ENCODE measurements at regions not wholly inside any gene's neighbourhood (a gene's known extent, or its start where the extent isn't known, plus 50 kb on each side); places are given as distances from the start of the nearest gene placed in this dataset.

DNA sequence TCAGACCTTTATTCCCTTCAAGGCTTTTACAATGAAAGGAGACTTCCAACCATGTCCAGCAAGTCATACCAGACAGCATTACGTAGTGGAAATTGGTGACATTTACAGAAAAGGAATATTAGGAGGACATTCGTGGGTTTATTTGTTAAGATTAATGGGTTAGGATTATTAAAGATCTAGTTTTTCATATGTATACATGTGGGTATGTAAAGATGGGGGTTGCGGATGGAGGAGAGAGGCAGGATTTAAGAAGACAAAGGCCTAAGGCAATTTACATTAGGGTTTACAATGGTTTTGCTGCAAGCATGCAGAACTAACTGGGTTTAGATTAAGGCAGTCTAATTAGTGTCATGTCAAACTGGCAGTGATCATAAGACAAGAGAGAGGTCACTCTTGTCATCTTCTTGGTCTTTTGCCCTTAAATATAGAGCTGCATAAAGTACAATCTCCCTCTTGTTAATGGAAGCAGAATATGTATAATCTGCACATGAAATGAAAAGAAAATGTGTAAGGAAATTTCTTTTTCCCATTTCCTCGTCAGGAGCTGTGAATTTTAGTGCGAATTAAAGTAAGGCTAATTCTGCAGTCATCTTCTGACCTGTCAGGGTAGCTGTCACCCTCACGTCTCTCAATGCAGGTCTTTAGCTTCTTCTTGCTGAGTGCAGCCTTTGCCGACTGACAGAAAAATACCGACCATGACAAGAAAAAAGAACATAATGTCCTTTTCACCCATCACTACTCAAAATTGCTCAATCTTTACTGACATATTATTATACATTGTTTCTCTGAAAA, 258.9 kb upstream of the MEIS2 start:
- H3K4me1 ChIP-seq: peaks cover 19% of the 10 kb centered on the region
- no peak overlapping the region for H3K9ac ChIP-seq
- no peaks in the 10 kb centered on the region for H3K36me3 Mint-ChIP-seq
- H3F3A ChIP-seq (ENCODE audit: low read depth): no peaks in the 10 kb centered on the region
- H3K27me3 Mint-ChIP-seq (ENCODE audit: insufficient read depth, low read depth): peaks cover 2% of the 10 kb centered on the region
- H3K4me2 ChIP-seq: peak overlapping the region; percentile 21
- no peak overlapping the region for H3K27ac Mint-ChIP-seq
- H3K36me3 ChIP-seq: no peaks in the 10 kb centered on the region
- H2AFZ ChIP-seq (replicated peaks): no peak overlapping the region
- H3K9me3 ChIP-seq (ENCODE audit: low read depth): no peaks in the 10 kb centered on the region
- no peak overlapping the region for H3K4me3 Mint-ChIP-seq
- DNase-seq (ENCODE audit: low spot score): peak; percentile 46
- H3K27me3 ChIP-seq: no peaks in the 10 kb centered on the region
- H3K9me3 Mint-ChIP-seq: no peaks in the 10 kb centered on the region
- H3K4me1 Mint-ChIP-seq: peaks cover 9% of the 10 kb centered on the region
- no peak for TF ChIP-seq EZH2 (IDR thresholded peaks at IDR 0.05)
- no peak for TF ChIP-seq CTCF (IDR thresholded peaks at IDR 0.05)
- no peak for TF ChIP-seq EZH2phosphoT487 (IDR thresholded peaks at IDR 0.05)
- H4K20me1 ChIP-seq (ENCODE audit: low read depth): no peaks in the 10 kb centered on the region
- no peak overlapping the region for H3K27ac ChIP-seq
- no peaks in the 10 kb centered on the region for H3K79me2 ChIP-seq (ENCODE audit: low read depth)
- no peak overlapping the region for H3K4me3 ChIP-seq

DNA sequence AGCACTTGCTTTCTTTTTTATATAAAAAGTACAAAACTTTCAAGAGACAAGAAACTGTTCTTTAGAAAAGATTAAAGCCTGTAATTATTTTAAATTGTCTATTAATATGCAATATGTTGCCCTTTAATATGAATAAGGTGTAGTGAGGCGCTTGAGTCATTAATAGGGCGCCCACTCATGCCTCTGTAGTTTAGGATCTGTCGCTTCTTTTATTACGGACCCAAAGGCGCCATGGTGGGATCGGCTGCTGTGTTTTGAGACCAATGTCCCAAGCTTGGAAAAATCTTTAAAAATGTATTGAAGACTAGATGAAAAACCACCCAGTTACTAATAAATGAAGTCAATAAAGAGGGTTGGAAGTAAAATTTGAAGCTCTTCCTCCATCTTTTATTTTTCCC, 259.5 kb upstream of the MEIS2 start:
- Mint-ChIP-seq H3K27ac (no peak overlapping the region), H3K36me3 (no peaks in the 10 kb centered on the region), H3K4me1 (peaks cover 9% of the 10 kb centered on the region), H3K4me3 (no peak overlapping the region), H3K27me3 (ENCODE audit: insufficient read depth, low read depth) (peaks cover 2% of the 10 kb centered on the region), H3K9me3 (no peaks in the 10 kb centered on the region)
- H3K79me2 ChIP-seq (ENCODE audit: low read depth): no peaks in the 10 kb centered on the region
- no peaks in the 10 kb centered on the region for H3K36me3 ChIP-seq
- no peak overlapping the region for H3K4me2 ChIP-seq
- no peaks in the 10 kb centered on the region for H3K27me3 ChIP-seq
- no peak overlapping the region for H3K9ac ChIP-seq
- H2AFZ ChIP-seq (replicated peaks): no peak overlapping the region
- H4K20me1 ChIP-seq (ENCODE audit: low read depth): no peaks in the 10 kb centered on the region
- H3K4me1 ChIP-seq: peaks cover 19% of the 10 kb centered on the region
- TF ChIP-seq CTCF (IDR thresholded peaks at IDR 0.05): no peak
- no peak overlapping the region for H3K27ac ChIP-seq
- H3K4me3 ChIP-seq: no peak overlapping the region
- H3K9me3 ChIP-seq (ENCODE audit: low read depth): no peaks in the 10 kb centered on the region
- no peak for DNase-seq (ENCODE audit: low spot score)
- no peaks in the 10 kb centered on the region for H3F3A ChIP-seq (ENCODE audit: low read depth)

GRCh38 chr15:37360724-37361123, 260.4 kb upstream of the MEIS2 start:
- DNase-seq (ENCODE audit: low spot score): no peak
- H3F3A ChIP-seq (ENCODE audit: low read depth): no peaks in the 10 kb centered on the region
- Mint-ChIP-seq H3K27ac (no peak overlapping the region), H3K9me3 (no peaks in the 10 kb centered on the region), H3K4me3 (no peak overlapping the region), H3K36me3 (no peaks in the 10 kb centered on the region), H3K4me1 (peaks cover 9% of the 10 kb centered on the region), H3K27me3 (ENCODE audit: insufficient read depth, low read depth) (peaks cover 2% of the 10 kb centered on the region)
- no peak overlapping the region for H3K27ac ChIP-seq
- H2AFZ ChIP-seq (replicated peaks): no peak overlapping the region
- H3K9ac ChIP-seq: no peak overlapping the region
- no peaks in the 10 kb centered on the region for H3K27me3 ChIP-seq
- H3K4me3 ChIP-seq: no peak overlapping the region
- no peaks in the 10 kb centered on the region for H4K20me1 ChIP-seq (ENCODE audit: low read depth)
- H3K4me1 ChIP-seq: peaks cover 19% of the 10 kb centered on the region
- TF ChIP-seq EZH2 (IDR thresholded peaks at IDR 0.05): no peak
- no peak for TF ChIP-seq CTCF (IDR thresholded peaks at IDR 0.05)
- TF ChIP-seq EZH2phosphoT487 (IDR thresholded peaks at IDR 0.05): no peak
- H3K36me3 ChIP-seq: no peaks in the 10 kb centered on the region
- no peak overlapping the region for H3K4me2 ChIP-seq
- no peaks in the 10 kb centered on the region for H3K9me3 ChIP-seq (ENCODE audit: low read depth)
- no peaks in the 10 kb centered on the region for H3K79me2 ChIP-seq (ENCODE audit: low read depth)

All from neural progenitor cell (in vitro differentiated cells).